Activated T-cell treated with anti-CD3 and anti-CD28 coated beads for 48 hours (primary cell): ENCODE measurements at regions not wholly inside any gene's neighbourhood (a gene's known extent, or its start where the extent isn't known, plus 50 kb on each side); places are given as distances from the start of the nearest gene placed in this dataset.
"Not testable (repeated sequence)": the region's sequence is repeated elsewhere in the genome, so short reads cannot be mapped to it uniquely, and the experiment has no call there.

Experiments used
- DNase-seq: peaks from one replicate; pipeline ENCODE4 v3.0.0-alpha.2; 2020; ENCODE audit warnings: low read depth

- no peak for DNase-seq
Measured at GRCh38 chr6:153984811-153985210, 54.2 kb upstream of the OPRM1 start.

- no peak for DNase-seq
Measured at GRCh38 chr6:153980171-153980570, 58.9 kb upstream of the OPRM1 start.

- DNase-seq, result not testable (repeated sequence)
Measured at GRCh38 chr6:153978911-153979548, 60.0 kb upstream of the OPRM1 start.

- DNase-seq, result no peak
Measured at GRCh38 chr6:153976921-153977693, 61.9 kb upstream of the OPRM1 start.

GRCh38 chr6:153966001-153966400 is 73.0 kb upstream of the OPRM1 start:
- no peak for DNase-seq

GRCh38 chr6:153963352-153963751 is 75.7 kb upstream of the OPRM1 start:
- no peak for DNase-seq

GRCh38 chr6:153962555-153962954 is 76.5 kb upstream of the OPRM1 start:
- no peak for DNase-seq

- no peak for DNase-seq
Measured at GRCh38 chr6:153960741-153961140, 78.3 kb upstream of the OPRM1 start.

- no peak for DNase-seq
Measured at GRCh38 chr6:153960281-153960680, 78.8 kb upstream of the OPRM1 start.

- DNase-seq, result no peak
Measured at GRCh38 chr6:153959276-153959675, 79.8 kb upstream of the OPRM1 start.

- DNase-seq, result no peak
Measured at GRCh38 chr6:153958860-153959259, 80.2 kb upstream of the OPRM1 start.

- no peak for DNase-seq
Measured at GRCh38 chr6:153957394-153957793, 81.6 kb upstream of the OPRM1 start.

GRCh38 chr6:153956808-153957207 is 82.2 kb upstream of the OPRM1 start:
- no peak for DNase-seq

- no peak for DNase-seq
Measured at GRCh38 chr6:153949616-153950015, 89.4 kb upstream of the OPRM1 start.

GRCh38 chr6:153947808-153948447 is 91.1 kb upstream of the OPRM1 start:
- no peak for DNase-seq

- DNase-seq, result no peak
Measured at GRCh38 chr6:153944201-153944600, 94.8 kb upstream of the OPRM1 start.

- DNase-seq, result no peak
Measured at GRCh38 chr6:153942361-153942760, 96.7 kb upstream of the OPRM1 start.

- no peak for DNase-seq
Measured at GRCh38 chr6:153941768-153942167, 97.3 kb upstream of the OPRM1 start.

- DNase-seq, result no peak
Measured at GRCh38 chr6:153938876-153939275, 100.2 kb upstream of the OPRM1 start.

GRCh38 chr6:153931431-153931830 is 107.6 kb upstream of the OPRM1 start:
- DNase-seq, result no peak

GRCh38 chr6:153927867-153928266 is 111.2 kb upstream of the OPRM1 start:
- no peak for DNase-seq

- no peak for DNase-seq
Measured at GRCh38 chr6:153898360-153899059, 140.5 kb upstream of the OPRM1 start.

GRCh38 chr6:153882411-153882810 is 156.6 kb upstream of the OPRM1 start:
- DNase-seq, result no peak
